ENCODE measurements at regions not wholly inside any gene's neighbourhood (a gene's known extent, or its start where the extent isn't known, plus 50 kb on each side); places are given as distances from the start of the nearest gene placed in this dataset.

DNA sequence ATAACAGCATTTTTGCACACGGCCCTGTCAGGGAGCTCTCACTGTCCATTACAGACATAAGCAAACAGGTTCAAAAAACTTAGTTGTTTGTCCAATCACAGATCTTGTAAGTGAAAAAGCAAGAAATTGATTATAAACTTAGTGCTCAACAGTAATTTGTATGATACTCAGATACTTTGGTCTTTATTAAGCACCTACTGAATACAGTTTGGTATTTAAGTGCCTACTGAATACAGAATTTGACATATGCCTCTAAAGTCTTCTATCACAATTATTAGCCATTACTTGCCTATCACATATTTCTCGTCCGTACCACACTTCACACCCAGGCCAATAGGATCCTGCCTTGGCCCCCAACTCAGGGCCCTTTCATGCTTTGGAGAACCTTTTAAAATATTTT is 283.1 kb downstream of the SUCLG1 start:
- Histone ChIP-seq H3K27ac (ENCODE audit: low read length) (no peak overlapping the region), H3K4me3 (ENCODE audit: low read length) (no peak overlapping the region), H3K9me2 (replicated peaks; ENCODE audit: low read length) (no peaks in the 10 kb centered on the region), H2AFZ (ENCODE audit: low read length) (no peak overlapping the region), H3K36me3 (ENCODE audit: low read depth, low read length) (no peaks in the 10 kb centered on the region), H4K20me1 (ENCODE audit: low read length) (no peaks in the 10 kb centered on the region), H3F3A (ENCODE audit: low read length, unreplicated experiment) (no peaks in the 10 kb centered on the region), H3K79me2 (ENCODE audit: low read length) (no peaks in the 10 kb centered on the region), H3K9ac (ENCODE audit: low read length) (no peak overlapping the region), H3K27me3 (ENCODE audit: low read length) (no peaks in the 10 kb centered on the region), H3K4me2 (ENCODE audit: low read length) (no peak overlapping the region), H3K4me1 (ENCODE audit: insufficient read depth, low read length) (no peaks in the 10 kb centered on the region), H3K9me3 (ENCODE audit: low read length) (no peaks in the 10 kb centered on the region)
- intact Hi-C loops (cut with micrococcal nuclease) = no loop called here
- TF ChIP-seq EZH2phosphoT487 (IDR thresholded peaks at IDR 0.05; ENCODE audit: borderline replicate concordance, low read length) (no peak), EZH2 (IDR thresholded peaks at IDR 0.05; ENCODE audit: low read length, unreplicated experiment) (no peak)
- TF ChIP-seq, protein P1, sequence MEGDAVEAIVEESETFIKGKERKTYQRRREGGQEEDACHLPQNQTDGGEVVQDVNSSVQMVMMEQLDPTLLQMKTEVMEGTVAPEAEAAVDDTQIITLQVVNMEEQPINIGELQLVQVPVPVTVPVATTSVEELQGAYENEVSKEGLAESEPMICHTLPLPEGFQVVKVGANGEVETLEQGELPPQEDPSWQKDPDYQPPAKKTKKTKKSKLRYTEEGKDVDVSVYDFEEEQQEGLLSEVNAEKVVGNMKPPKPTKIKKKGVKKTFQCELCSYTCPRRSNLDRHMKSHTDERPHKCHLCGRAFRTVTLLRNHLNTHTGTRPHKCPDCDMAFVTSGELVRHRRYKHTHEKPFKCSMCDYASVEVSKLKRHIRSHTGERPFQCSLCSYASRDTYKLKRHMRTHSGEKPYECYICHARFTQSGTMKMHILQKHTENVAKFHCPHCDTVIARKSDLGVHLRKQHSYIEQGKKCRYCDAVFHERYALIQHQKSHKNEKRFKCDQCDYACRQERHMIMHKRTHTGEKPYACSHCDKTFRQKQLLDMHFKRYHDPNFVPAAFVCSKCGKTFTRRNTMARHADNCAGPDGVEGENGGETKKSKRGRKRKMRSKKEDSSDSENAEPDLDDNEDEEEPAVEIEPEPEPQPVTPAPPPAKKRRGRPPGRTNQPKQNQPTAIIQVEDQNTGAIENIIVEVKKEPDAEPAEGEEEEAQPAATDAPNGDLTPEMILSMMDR (conservative IDR thresholded peaks at IDR 0.05; ENCODE audit: low read depth, low read length) = no peak
- no TSS peak for BruUV-seq (replicated peaks)
- DNase-seq (no peak), ATAC-seq (no peak)
- ChIA-PET POLR2A (ENCODE audit: unreplicated experiment) (no interaction called here), CTCF (no interaction called here)

DNA sequence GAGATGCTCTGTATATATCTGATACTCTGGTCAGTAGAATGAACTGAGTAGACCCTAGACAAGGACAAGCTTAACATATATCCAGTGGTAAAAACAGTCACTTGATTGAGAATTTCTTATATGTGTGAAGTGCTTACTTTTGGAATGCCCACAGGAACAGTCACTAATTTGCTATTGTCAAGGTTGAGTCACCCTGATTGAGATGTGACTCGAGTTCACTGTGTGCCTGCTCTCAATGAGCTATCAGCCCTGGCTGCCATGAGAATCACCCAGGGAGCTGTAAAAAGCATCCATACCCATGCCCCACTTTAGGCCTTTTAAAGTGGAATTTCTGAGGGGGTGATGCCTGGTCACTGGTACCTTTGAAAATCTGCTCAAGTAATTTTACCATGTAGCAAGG is 283.7 kb downstream of the SUCLG1 start:
- DNase-seq (no peak), ATAC-seq (no peak)
- intact Hi-C loops (cut with micrococcal nuclease) = no loop called here
- no peaks in the 10 kb centered on the region for H3K27me3 ChIP-seq (ENCODE audit: low read length)
- TF ChIP-seq, protein P1 (conservative IDR thresholded peaks at IDR 0.05; ENCODE audit: low read depth, low read length) = no peak
- TF ChIP-seq EZH2 (IDR thresholded peaks at IDR 0.05; ENCODE audit: low read length, unreplicated experiment) = no peak
- TF ChIP-seq EZH2phosphoT487 (IDR thresholded peaks at IDR 0.05; ENCODE audit: borderline replicate concordance, low read length) = no peak
- no peaks in the 10 kb centered on the region for H3F3A ChIP-seq (ENCODE audit: low read length, unreplicated experiment)
- no peaks in the 10 kb centered on the region for H3K9me3 ChIP-seq (ENCODE audit: low read length)
- H3K27ac ChIP-seq (ENCODE audit: low read length) = no peak overlapping the region
- no peaks in the 10 kb centered on the region for H3K9me2 ChIP-seq (replicated peaks; ENCODE audit: low read length)
- no peak overlapping the region for H3K9ac ChIP-seq (ENCODE audit: low read length)
- ChIA-PET CTCF (no interaction called here), POLR2A (ENCODE audit: unreplicated experiment) (no interaction called here)
- no peak overlapping the region for H3K4me3 ChIP-seq (ENCODE audit: low read length)
- H4K20me1 ChIP-seq (ENCODE audit: low read length) = no peaks in the 10 kb centered on the region
- H3K4me2 ChIP-seq (ENCODE audit: low read length) = no peak overlapping the region
- no peak overlapping the region for H2AFZ ChIP-seq (ENCODE audit: low read length)
- no peaks in the 10 kb centered on the region for H3K79me2 ChIP-seq (ENCODE audit: low read length)
- no peaks in the 10 kb centered on the region for H3K4me1 ChIP-seq (ENCODE audit: insufficient read depth, low read length)
- BruUV-seq (replicated peaks) = no TSS peak
- H3K36me3 ChIP-seq (ENCODE audit: low read depth, low read length) = no peaks in the 10 kb centered on the region

DNA sequence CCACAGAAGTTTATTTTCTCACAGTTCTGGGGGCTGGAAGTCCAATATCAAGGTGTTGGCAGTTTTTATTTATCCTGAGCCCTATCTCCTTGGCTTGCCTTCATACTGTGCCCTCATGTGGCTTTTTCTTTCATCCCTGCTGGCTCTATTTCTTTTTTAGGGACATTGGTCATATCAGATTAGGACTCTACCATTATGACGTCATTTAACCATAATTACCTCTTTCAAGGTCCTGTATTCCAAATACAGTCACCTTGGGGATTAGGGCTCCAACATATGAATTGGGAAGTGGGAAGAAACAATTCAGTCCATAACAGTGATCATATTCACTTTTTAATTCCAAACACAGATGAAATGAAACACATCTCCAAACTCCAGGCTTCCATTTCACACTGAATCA is 286.0 kb downstream of the SUCLG1 start:
- CTCF ChIA-PET = no interaction called here

More for the DNA sequence above, 286.0 kb downstream of the SUCLG1 start:
- intact Hi-C loops (cut with micrococcal nuclease) = no loop called here
- BruUV-seq (replicated peaks) = no TSS peak
- Histone ChIP-seq H3K9ac (ENCODE audit: low read length) (no peak overlapping the region), H3K9me2 (replicated peaks; ENCODE audit: low read length) (no peaks in the 10 kb centered on the region), H3K36me3 (ENCODE audit: low read depth, low read length) (no peaks in the 10 kb centered on the region), H3K4me3 (ENCODE audit: low read length) (no peak overlapping the region), H4K20me1 (ENCODE audit: low read length) (no peaks in the 10 kb centered on the region), H3K4me1 (ENCODE audit: insufficient read depth, low read length) (no peaks in the 10 kb centered on the region), H3K27ac (ENCODE audit: low read length) (no peak overlapping the region), H3K79me2 (ENCODE audit: low read length) (no peaks in the 10 kb centered on the region), H2AFZ (ENCODE audit: low read length) (no peak overlapping the region), H3F3A (ENCODE audit: low read length, unreplicated experiment) (no peaks in the 10 kb centered on the region), H3K9me3 (ENCODE audit: low read length) (no peaks in the 10 kb centered on the region), H3K4me2 (ENCODE audit: low read length) (no peak overlapping the region), H3K27me3 (ENCODE audit: low read length) (no peaks in the 10 kb centered on the region)
- DNase-seq (no peak), ATAC-seq (no peak)
- POLR2A ChIA-PET (ENCODE audit: unreplicated experiment) = no interaction called here
- TF ChIP-seq EZH2 (IDR thresholded peaks at IDR 0.05; ENCODE audit: low read length, unreplicated experiment) (no peak), EZH2phosphoT487 (IDR thresholded peaks at IDR 0.05; ENCODE audit: borderline replicate concordance, low read length) (no peak)
- TF ChIP-seq, protein P1 (conservative IDR thresholded peaks at IDR 0.05; ENCODE audit: low read depth, low read length) = no peak
